ENCODE measurements at regions not wholly inside any gene's neighbourhood (a gene's known extent, or its start where the extent isn't known, plus 50 kb on each side); places are given as distances from the start of the nearest gene placed in this dataset.
"Not testable (repeated sequence)": the region's sequence is repeated elsewhere in the genome, so short reads cannot be mapped to it uniquely, and the experiment has no call there.

DNA sequence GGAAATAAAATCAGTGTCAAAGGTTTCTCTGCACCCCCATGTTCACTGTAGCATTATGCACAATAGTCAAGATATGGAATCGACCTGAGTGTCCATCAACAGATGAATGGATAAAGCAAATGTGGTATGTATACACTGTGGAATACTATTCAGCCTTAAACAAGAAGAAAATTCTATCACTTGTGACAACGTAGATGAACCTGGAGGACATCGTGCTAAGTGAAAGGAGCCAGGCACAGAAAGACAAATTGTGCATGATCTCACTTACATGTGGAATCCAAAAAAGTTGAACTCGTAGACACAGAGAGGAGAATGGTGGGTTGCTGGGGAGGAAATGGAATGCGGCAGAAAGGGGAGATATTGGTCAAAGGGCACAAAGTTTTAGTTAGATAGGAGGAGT, 136.3 kb upstream of the ESR1 start:
- DNase-seq (ENCODE audit: low read depth in 3 of 3) = no peak

- DNase-seq (ENCODE audit: low read depth in 3 of 3) = no peak
Observed at GRCh38 chr6:151674578-151674977, 132.9 kb upstream of the ESR1 start.

- DNase-seq (ENCODE audit: low read depth in 3 of 3) = peak; percentile 17 to 43 (median 22)
Observed at GRCh38 chr6:151675746-151676459, 131.6 kb upstream of the ESR1 start.

- DNase-seq (ENCODE audit: low read depth in 3 of 3) = no peak
Observed at GRCh38 chr6:151676460-151676945, 131.0 kb upstream of the ESR1 start.

DNA sequence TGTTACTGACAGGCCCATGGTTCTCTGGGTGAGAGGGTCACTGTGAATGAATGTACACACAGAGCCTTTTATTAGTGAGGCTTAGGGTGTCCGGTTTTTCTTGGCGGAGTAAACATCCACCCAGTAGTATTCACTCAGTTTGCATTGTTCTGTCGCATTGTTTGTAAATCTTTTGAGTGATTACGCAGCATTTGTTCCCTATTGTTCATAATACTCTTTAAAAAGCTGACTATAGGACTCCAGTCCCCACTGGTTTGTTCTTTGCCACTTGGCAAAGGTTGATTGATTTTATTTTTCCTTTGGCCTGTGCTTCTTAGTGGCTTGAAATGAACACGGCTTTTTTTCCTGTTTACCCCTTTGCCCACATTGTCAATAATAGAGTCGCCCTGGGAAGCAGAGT, 130.1 kb upstream of the ESR1 start:
- no peak for DNase-seq (ENCODE audit: low read depth in 3 of 3)

DNA sequence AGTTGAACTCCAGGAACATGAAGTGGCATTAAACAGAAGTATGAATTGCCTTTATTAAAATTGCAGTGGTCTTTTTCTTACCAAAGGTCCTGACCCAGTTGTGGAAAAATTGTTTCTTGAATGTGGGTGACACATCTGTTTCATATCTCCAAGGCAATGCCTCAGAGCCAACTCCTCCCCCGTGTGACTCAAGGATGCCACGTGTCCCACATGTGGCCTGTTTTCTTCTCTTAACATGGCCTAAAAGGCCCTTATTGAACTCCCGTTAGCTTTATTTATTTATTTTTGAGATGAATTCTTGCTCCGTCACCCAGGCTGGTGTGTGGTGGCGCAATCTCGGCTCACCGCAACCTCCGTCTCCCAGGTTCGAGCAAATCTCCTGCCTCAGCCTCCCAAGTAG, 128.4 kb upstream of the ESR1 start:
- peak in 1 of 3 experiments; percentile 34 for DNase-seq (ENCODE audit: low read depth in 3 of 3)

DNA sequence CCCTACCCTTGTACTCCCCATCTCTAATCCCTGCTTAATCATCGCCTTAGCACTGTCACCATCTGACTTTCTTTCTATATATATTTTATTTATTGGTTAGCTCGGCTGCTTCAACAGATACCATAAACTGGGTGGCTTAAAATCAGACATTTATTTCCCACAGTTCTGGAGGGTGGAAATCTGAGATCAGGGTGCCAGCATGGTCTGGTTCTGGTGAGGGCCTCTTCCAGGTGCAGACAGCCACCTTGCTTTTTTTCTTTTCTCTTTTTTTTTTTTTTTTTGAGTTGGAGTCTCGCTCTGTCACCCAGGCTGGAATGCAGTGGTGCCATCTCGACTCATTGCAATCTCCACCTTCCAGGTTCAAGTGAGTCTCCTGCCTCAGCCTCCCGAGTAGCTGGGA, 127.5 kb upstream of the ESR1 start:
- DNase-seq (ENCODE audit: low read depth in 3 of 3) = no peak

GRCh38 chr6:151680846-151681432, 126.5 kb upstream of the ESR1 start:
- no peak for DNase-seq (ENCODE audit: low read depth in 3 of 3)

DNA sequence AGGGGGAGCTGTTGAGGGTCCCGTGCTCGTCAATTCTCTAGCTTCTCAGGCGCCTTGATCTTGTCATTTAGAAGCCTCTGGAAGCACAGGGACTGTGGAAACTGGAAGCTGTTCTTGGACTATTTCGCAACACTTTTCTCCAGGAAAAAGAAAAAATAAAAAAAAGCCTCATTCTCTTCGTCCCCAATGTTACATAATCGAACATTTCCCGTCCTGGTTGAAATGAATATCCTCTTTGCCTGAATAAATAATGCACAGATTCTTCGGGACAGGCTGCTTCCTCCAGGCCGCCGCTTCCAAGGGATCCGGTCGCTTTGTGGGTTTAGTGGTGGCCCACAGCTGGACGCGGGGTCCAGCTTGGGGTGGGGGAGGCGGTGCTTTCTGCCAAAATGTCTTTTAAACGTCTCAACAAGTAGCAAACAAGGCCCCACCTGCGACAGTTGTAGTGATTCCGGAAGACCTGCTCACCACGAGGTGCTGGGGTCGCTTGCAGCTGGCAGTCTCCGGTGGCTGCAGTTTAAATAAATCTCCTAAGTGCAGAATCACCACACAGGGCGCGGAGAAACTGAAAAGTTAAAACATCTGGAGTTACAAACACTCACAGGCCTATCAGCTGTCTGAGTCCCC, 125.9 kb upstream of the ESR1 start:
- DNase-seq (ENCODE audit: low read depth in 3 of 3) = no peak

DNA sequence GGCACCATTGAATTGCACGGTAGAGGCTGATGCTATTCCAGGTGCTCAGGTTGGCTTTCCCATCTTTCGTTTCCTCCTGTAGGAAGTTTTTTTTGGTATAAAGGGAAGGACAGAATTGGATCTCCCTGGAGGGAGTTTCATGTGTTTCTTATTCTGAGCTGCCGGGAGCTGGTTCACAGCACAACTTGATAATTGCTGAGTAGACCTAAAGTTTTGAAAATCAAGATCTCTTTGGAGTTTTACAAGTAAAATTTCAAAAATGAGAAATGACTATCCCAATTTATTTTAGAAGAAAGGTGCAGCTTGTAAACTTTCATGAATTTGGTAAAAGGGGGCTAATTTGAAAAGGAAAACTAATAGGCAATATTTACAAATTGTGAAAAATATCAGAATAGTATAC, 125.2 kb upstream of the ESR1 start:
- no peak for DNase-seq (ENCODE audit: low read depth in 3 of 3)

DNA sequence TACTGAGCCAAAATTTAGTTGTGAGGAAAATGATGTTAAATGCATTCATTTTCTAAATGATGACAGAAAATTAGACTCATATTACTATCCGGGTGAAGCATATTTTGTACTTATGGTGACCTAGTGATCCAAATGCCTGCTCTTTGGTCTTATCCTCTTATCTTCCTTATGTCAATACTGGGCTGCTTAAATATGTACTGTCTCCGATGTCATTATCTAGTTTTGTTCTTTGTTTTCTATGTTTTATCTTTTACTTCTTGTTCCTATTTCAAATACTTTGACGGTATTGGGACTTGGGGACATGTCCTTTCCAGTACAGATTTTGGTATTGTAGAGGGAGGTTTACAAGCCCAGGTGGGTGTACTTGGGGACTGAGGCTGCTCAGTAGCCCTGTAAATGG, 124.6 kb upstream of the ESR1 start:
- DNase-seq (ENCODE audit: low read depth in 3 of 3) = no peak

DNA sequence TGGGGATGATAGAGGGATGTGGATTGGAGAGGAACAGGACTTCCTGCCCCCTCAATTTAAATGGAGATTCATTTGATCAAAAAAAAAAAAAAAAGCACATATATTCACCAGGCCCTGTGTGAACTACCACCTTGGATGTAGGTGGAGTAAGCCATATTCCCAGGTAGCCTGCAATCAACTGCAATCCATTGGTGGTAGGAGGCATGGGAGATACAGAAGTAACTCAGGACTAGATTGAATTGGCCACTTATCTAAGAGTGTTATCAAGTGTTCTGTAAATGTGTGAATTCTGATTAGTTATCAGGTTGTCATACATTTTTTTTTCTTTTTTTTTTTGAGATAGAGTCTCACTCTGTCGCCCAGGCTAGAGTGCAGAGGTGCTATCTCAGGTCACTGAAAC, 124.1 kb upstream of the ESR1 start:
- no peak for DNase-seq (ENCODE audit: low read depth in 3 of 3)

DNA sequence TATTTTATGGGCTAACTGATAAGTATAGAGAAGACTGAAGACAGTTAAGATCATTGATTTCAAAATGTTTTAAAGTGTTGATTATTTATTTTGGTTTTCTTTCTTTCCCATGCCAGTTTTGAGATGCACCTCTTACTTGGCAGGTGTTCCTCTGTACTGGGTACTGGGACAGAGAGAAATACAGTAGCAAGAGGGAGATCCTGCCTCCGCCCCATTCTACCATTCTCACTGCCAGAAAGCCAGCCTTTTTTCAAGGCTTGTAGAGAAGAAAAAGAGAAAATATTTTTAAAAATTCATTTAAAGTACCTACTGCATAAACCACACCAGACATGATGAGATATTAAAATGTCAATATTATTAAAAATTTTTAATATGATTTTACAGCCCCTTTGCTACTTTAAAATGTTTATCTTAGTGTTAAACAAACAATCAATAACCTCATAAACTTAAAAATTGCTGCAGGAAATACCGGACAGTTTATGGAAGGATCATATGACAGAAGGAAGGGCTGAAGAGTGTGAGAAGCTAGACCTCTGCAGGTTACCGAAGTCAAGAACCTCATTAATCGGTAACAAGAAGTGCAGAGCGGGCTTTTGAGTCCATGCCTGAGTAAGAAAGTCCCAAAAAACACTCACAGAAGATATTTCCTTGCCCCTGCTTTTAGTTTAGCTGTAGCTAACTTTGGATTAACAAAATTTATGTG, 117.8 kb upstream of the ESR1 start:
- no peak for DNase-seq (ENCODE audit: low read depth in 3 of 3)

DNA sequence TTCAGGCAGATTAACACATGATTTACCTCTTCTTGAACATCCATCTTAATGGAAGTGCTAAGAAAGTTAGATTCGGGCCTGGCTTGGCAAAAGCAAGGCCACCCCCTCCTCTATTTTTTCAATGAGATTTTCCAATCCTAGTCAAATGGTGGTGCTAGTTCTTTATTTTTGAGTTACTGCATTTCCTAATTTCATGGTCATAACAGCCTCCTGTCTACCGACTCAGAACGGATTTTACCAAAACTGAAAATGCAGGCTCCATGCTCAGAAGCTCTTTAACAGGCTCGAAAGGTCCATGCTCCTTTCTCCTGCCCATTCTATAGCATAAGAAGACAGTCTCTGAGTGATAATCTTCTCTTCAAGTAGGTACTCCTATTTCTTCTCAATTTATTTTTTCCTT, 117.2 kb upstream of the ESR1 start:
- no peak for DNase-seq (ENCODE audit: low read depth in 3 of 3)

DNA sequence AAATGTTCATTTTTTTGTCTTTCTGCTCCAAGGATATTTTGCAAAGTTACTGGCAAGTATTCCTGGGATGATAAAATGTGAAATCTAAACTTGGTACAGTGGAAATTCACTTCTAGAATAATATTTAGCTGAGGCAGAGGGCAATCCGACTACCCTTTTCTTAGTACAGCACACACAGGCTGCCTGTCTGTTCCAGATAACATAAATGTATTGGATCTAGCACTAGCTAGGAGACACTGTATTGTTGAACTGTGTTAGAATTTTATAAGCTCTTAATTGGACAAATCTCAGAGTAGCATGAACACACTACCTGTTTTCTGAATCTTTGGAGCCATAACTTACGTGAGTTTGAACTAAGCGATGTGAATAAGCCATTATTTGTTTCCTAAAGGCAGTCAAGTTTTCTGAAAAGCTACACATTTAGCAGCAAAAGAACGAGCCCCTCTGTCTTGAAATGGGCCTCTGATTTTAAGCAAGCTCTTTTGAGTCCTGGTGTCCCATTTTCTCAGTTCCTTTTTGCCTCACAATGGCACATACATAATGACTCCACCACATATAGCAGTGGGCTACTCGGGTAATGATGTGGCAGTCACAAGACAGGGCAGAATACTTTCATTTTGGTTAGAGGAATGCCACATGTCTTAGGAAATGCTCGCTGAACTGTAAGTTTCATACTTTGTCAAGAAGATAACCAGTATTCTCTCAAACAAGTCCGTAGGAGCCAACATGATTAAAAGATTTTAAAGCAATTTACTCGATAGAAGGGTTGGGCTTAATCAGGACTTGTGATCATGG, 116.5 kb upstream of the ESR1 start:
- DNase-seq (ENCODE audit: low read depth in 3 of 3) = no peak

- no peak for DNase-seq (ENCODE audit: low read depth in 3 of 3)
Observed at GRCh38 chr6:151692216-151692615, 115.3 kb upstream of the ESR1 start.

DNA sequence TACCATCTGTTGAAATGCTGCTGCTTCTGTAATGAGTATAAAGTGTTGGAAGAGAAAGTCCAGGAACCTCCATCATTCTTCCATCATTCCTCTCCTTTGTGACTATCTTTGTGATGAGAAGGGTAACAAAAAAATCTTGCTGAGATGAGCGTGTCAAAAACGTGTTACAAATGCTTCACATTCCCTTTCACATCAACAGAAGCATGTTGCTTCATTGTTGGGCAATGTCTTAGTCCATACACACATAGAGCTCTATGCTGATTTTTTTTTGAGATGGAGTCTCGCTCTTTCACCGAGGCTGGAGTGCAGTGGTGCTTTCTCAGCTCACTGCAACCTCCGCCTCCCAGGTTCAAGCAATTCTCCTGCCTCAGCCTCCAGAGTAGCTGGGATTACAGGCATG, 114.1 kb upstream of the ESR1 start:
- no peak for DNase-seq (ENCODE audit: low read depth in 3 of 3)

- no peak for DNase-seq (ENCODE audit: low read depth in 3 of 3)
Observed at GRCh38 chr6:151695156-151695555, 112.3 kb upstream of the ESR1 start.

DNA sequence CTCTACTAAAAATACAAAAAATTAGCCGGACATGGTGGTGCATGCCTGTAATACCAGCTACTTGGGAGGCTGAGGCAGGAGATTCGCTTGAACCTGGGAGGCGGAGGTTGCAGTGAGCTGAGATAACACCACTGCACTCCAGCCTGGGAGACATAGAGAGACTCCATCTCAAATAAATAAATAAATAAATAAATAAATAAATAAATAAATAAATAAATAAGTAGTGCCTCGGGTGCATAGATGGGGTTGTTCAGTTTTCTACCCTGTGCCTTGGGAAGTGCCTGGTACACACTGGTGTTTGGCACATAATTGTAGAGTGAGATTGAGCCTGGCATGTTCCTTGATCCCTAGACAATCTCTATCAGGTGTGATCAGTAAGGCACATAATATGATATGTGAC, 111.2 kb upstream of the ESR1 start:
- DNase-seq (ENCODE audit: low read depth in 3 of 3) = not testable (repeated sequence)

DNA sequence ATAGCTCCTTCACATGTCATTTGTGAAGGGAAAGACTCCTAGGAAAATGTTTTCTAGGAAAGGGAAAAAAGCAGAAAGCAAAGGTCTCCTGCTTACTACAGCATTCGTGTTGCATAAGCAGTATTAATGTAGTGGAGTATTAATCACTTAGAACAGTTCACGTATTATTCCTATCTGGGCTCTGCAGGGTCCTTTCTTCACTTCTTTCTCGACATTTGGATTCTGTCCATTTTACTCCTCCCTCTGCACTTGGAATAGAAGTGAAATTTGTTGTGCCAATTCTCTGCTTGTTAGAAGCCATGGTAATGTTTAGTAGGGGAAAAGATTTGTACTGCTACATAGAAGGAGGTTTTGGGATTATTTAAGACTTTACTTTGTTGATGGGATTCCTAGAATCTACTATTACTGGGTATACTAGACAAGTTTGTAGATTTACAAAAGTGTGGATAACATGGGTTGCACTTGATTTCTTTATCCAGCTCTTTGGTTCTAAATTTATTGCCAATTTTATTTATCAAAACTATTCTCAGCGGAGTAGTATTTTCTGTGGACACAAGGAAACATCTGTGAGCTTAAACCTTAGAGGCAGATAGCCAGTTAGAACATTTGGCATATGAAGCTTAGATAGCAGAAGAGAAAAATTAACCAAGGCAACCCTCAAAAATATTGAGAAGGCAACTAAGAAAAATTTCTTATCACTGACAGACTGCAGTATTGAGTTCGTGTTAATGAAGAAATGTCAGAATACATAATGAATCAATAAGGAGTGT, 108.4 kb upstream of the ESR1 start:
- DNase-seq (ENCODE audit: low read depth in 3 of 3) = no peak

DNA sequence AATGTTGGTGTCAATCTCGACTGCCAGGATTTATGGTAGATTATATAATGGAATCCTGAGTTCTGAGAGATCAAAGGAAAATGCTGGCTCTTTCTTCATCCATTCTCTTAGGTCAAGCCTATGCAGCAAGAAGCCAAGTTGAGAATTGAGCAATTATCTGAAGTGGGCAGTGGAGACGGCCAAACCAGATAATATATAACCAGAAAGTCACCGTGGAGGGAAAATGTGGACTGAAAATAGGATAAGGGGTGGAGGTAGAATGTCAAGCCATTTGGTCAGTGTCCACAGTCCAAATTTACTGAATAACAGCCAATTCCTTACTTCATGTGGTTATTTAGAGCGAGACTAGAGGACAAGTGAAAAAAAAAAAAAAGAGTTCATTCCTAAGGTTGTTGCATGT, 107.8 kb upstream of the ESR1 start:
- no peak for DNase-seq (ENCODE audit: low read depth in 3 of 3)

Measured in stimulated activated CD4-positive, alpha-beta T cell treated with anti-CD3 and anti-CD28 coated beads, TNF-alpha, amount 100 ng/mL, for 24 hours (primary cell).